ENCODE measurements at regions not wholly inside any gene's neighbourhood (a gene's known extent, or its start where the extent isn't known, plus 50 kb on each side); places are given as distances from the start of the nearest gene placed in this dataset.
A peak's percentile ranks its signal among the peaks of the same experiment; 100 is the strongest.

GRCh38 chr5:132132138-132132537 is 58.5 kb downstream of the CSF2 start (continued):
- no peak for TF ChIP-seq ARID5B (CRISPR knock-in tag; IDR thresholded peaks at IDR 0.05)
- TF ChIP-seq, protein P1, sequence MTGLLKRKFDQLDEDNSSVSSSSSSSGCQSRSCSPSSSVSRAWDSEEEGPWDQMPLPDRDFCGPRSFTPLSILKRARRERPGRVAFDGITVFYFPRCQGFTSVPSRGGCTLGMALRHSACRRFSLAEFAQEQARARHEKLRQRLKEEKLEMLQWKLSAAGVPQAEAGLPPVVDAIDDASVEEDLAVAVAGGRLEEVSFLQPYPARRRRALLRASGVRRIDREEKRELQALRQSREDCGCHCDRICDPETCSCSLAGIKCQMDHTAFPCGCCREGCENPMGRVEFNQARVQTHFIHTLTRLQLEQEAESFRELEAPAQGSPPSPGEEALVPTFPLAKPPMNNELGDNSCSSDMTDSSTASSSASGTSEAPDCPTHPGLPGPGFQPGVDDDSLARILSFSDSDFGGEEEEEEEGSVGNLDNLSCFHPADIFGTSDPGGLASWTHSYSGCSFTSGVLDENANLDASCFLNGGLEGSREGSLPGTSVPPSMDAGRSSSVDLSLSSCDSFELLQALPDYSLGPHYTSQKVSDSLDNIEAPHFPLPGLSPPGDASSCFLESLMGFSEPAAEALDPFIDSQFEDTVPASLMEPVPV (CRISPR knock-in tag; IDR thresholded peaks at IDR 0.05), result no peak
- no peak for TF ChIP-seq SSRP1 (CRISPR knock-in tag; IDR thresholded peaks at IDR 0.05)
- no peak for TF ChIP-seq ZNF274 (CRISPR knock-in tag; IDR thresholded peaks at IDR 0.05)

DNA sequence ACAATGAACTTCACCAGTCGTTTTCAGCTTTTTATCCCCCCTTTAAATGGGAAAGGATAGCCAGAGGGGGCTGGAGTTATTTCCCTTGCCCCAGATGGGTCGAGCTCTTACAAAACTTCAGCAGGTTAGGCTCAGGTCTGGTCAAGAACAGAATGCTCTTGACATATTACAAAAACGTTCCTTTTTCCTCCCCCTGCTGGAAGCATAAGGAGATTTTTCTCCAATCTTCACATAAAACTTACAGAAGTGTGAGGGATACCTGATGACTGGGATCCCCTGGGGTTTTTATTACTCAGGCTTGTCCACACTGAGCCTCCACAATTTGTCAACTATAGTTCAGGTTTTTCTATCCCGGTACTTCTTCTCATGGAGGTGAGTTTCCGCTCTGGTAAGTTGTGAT is 60.8 kb downstream of the CSF2 start:
- Histone ChIP-seq H3K27me3 (ENCODE audit: control insufficient read depth in 1 of 2, insufficient read depth in 2 of 2, low read length in 2 of 2) (no peaks in the 10 kb centered on the region; a peak in 1 of 5 replicates), H3K79me2 (ENCODE audit: insufficient read depth, low read length) (no peaks in the 10 kb centered on the region), H3K4me2 (ENCODE audit: low read depth, low read length) (no peak overlapping the region), H3K4me1 (ENCODE audit: insufficient read depth, low read length) (no peaks in the 10 kb centered on the region), H2AFZ (ENCODE audit: low read length) (no peak overlapping the region), H3K36me3 (replicated peaks in 1 of 2; ENCODE audit: control insufficient read depth in 1 of 2, insufficient read depth in 2 of 2, low read length in 2 of 2) (no peaks in the 10 kb centered on the region), H3K9me3 (ENCODE audit: low read length) (no peaks in the 10 kb centered on the region), H3K27ac (ENCODE audit: extremely low read length, insufficient read depth, low read length) (no peak overlapping the region), H3K4me3 (replicated peaks in 1 of 3; ENCODE audit: insufficient read depth in 1 of 3, low read depth in 2 of 3, low read length in 3 of 3) (no peak overlapping the region), H3K9ac (ENCODE audit: insufficient read depth, low read depth, low read length) (no peak overlapping the region), H4K20me1 (ENCODE audit: insufficient read depth, low read length) (no peaks in the 10 kb centered on the region)
- ChIA-PET CTCF (ENCODE audit: low intra/inter-chr PET ratio, low total read pairs) (interaction anchor here (2.3 kb wide), 1 partner anchor 69 kb away, joined by 25 read pairs; no protein-coding TSS in a partner anchor), POLR2A (no interaction called here)
- intact Hi-C loops (cut with micrococcal nuclease; ENCODE audit: unreplicated experiment), result loop anchor here (1.0 kb wide), 1 partner anchor 69 kb away; no protein-coding TSS in a partner anchor
- ATAC-seq (peak; percentile 53; the same call in 2 of the 3 replicates), DNase-seq (ENCODE audit: low spot score) (peak; percentile 15), FAIRE-seq (no peak)
- no TSS peak for BruUV-seq (replicated peaks)
- WGBS (ENCODE audit: low lambda C conversion rate), result 6% methylated on average over 5 of the region's 5 CpGs
- peak; percentile 27; the same call in 1 of the 2 replicates for TF ChIP-seq STAG1 (CRISPR knock-in tag; IDR thresholded peaks at IDR 0.05)
- TF ChIP-seq MEIS1 (CRISPR knock-in tag; IDR thresholded peaks at IDR 0.05; ENCODE audit: borderline replicate concordance), result no peak
- peak; percentile 48; the same call in 1 of the 2 replicates for TF ChIP-seq SMC3 (IDR thresholded peaks at IDR 0.05; ENCODE audit: low read length)
- no peak for TF ChIP-seq ZEB1 (IDR thresholded peaks at IDR 0.05; ENCODE audit: insufficient replicate concordance, low read depth)
- TF ChIP-seq NFIB (CRISPR knock-in tag; IDR thresholded peaks at IDR 0.05; ENCODE audit: borderline replicate concordance), result no peak
- TF ChIP-seq, protein P2, sequence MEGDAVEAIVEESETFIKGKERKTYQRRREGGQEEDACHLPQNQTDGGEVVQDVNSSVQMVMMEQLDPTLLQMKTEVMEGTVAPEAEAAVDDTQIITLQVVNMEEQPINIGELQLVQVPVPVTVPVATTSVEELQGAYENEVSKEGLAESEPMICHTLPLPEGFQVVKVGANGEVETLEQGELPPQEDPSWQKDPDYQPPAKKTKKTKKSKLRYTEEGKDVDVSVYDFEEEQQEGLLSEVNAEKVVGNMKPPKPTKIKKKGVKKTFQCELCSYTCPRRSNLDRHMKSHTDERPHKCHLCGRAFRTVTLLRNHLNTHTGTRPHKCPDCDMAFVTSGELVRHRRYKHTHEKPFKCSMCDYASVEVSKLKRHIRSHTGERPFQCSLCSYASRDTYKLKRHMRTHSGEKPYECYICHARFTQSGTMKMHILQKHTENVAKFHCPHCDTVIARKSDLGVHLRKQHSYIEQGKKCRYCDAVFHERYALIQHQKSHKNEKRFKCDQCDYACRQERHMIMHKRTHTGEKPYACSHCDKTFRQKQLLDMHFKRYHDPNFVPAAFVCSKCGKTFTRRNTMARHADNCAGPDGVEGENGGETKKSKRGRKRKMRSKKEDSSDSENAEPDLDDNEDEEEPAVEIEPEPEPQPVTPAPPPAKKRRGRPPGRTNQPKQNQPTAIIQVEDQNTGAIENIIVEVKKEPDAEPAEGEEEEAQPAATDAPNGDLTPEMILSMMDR (CRISPR knock-in tag; IDR thresholded peaks at IDR 0.05), result peak; percentile 25; the same call in 1 of the 2 replicates
- TF ChIP-seq MIER2 (CRISPR knock-in tag; IDR thresholded peaks at IDR 0.05), result no peak
- in situ Hi-C loops (cut with HindIII; ENCODE audit: extremely low pct_ligation_motif_present, low pct_unique_long_range_greater_than_20kb), result no loop called here
